HG02981 (cell line): ENCODE measurements at regions not wholly inside any gene's neighbourhood (a gene's known extent, or its start where the extent isn't known, plus 50 kb on each side); places are given as distances from the start of the nearest gene placed in this dataset.

Source experiments
- ATAC-seq: cut with Tn5 transposase; IDR thresholded peaks from one replicate; pipeline ENCODE4 v1.9.1; 2021; ENCODE audit warnings: mild to moderate bottlenecking, moderate library complexity; ENCODE audit not compliant: unreplicated experiment

- no peak for ATAC-seq
These were observed 164.0 kb upstream of the RAD23B start for GRCh38 chr9:107118863-107119624.

DNA sequence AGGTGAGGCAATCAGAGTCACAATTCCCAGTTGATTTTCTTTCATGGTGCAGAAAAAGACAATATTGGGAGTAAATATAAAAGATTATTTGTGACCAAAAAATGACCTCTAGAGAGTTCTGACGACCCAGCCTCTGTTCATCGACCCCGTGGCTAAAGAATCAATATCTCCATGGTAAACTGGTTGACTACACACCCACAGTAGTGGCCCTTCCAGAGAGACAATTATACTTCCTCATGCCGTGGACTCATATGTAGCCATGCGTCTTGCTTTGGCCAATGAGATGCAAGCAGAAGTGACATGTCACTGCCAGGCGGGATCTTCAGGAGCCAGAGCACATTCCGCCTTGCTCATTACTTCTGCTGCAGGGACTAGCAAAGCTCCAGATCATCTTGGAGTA lies 163.3 kb upstream of the RAD23B start:
- no peak for ATAC-seq

- ATAC-seq, result no peak
These were observed 159.7 kb upstream of the RAD23B start for GRCh38 chr9:107123389-107123788.

- ATAC-seq, result no peak
These were observed 155.5 kb upstream of the RAD23B start for GRCh38 chr9:107127608-107128007.

GRCh38 chr9:107131108-107131799 lies 151.8 kb upstream of the RAD23B start:
- no peak for ATAC-seq

- no peak for ATAC-seq
These were observed 146.8 kb upstream of the RAD23B start for GRCh38 chr9:107136296-107136695.

DNA sequence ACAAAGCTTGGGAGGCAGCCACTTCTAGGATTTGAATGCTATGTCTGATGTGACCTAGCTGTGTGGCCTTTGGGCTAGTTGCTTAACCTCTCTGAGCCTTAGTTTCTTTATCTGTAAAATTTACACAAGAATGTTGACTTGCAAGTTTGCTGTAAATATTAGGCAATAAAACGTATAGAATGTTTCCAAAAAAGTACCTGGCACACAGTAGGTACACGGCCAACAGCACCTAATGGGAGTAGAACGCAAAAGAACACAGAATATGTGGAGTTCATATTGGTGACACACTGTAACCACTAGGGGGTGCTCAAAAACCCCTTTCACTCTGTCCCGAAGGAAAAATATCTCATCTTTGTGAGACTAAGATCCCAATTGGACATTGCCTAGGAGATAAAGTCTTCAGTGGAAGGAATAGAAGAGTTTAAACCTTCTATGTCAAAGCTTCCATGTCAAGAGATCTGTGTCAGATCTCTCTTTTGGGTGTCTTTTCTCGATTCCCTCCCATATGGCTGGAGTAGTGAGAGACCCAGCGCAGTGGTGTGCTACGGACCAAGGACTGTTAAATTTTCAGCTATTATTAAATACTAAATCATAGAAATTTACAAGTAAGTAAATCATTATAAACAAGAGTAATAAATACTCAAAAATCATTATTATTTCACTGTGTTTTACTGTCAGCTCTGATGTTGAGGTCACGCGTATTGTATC lies 145.4 kb upstream of the RAD23B start:
- no peak for ATAC-seq

GRCh38 chr9:107138261-107138992 lies 144.7 kb upstream of the RAD23B start:
- ATAC-seq, result no peak

DNA sequence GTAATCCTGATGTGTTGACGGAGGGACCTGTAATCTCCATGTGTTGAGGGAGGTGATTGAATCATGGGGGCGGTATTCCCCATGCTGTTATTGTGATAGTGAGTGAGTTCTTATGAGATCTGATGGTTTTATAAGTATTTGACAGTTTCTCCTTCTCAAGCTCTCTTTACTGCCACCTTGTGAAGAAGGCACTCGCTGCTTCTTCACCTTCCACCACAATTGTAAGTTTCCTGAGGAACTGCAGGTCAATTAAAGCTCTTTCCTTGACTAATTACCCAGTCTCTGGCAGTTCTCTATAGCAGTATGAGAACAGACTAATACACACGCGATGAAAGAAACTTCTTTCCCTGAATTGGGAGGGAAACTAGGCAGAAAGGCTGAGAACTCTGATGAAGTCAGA lies 141.1 kb upstream of the RAD23B start:
- no peak for ATAC-seq

DNA sequence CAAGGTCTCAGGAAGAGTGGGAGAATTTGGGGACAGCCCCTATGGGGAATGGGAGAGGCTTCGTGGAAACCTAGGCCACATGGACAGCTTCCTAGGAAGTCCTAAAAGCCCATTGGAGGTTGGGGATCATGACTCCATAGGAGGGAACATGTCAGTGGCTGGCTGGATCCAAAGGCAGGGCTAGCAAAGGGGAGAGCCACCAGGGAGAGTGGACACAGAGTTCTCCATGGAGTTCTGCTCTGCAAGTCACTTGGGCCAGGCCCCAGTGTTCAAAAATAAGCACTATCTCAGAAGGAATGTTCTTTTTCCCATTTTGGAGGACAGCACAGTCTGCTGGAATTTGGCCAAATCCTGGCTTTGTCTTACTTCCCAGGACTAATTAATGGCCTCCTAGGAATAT lies 140.6 kb upstream of the RAD23B start:
- ATAC-seq, result no peak

GRCh38 chr9:107142896-107143603 lies 140.0 kb upstream of the RAD23B start:
- ATAC-seq, result no peak

- no peak for ATAC-seq
These were observed 138.6 kb upstream of the RAD23B start for GRCh38 chr9:107144475-107144874.

GRCh38 chr9:107147134-107147533 lies 135.9 kb upstream of the RAD23B start:
- no peak for ATAC-seq

- ATAC-seq, result no peak
These were observed 134.9 kb upstream of the RAD23B start for GRCh38 chr9:107148216-107148615.

- ATAC-seq, result no peak
These were observed 133.3 kb upstream of the RAD23B start for GRCh38 chr9:107149756-107150155.

DNA sequence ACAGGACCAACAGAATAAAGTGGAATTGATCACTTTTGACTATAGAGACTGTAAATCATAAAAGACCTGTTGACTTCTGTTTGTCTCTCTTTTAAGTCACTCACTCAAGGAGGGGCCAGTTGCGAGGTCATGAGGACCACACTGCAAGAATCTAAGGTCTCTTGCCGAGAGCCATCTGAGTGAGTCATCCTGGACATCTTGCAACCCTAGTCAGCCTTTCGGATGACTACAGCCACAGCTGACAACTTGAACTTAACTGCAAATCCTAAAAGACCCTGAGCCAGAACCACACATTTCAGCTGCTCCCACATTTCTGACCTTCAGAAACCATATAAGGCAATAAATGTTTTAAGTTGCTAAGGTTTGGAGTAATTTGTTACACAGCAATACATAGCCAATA lies 129.7 kb upstream of the RAD23B start:
- ATAC-seq, result no peak

DNA sequence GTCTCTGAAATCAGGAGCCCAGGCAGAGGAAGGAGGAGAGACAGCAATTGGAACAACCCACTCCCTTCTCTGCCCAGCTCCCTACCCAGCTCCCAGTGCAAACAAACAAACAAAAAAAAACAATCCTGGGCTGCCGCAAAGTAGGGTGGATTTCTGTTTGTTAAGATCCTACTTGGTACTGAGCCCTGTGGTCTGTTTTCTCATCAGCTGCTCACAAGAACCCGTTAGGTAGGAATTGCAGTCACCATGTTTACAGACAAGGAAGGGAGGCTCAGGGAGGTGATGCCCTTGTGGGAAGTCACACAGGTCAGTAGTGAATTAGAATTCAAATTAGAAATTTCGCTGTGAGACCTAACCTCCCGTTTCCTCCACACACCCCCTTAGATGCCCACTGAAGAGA lies 128.8 kb upstream of the RAD23B start:
- ATAC-seq, result no peak

GRCh38 chr9:107154766-107155165 lies 128.3 kb upstream of the RAD23B start:
- ATAC-seq, result no peak

- ATAC-seq, result no peak
These were observed 127.7 kb upstream of the RAD23B start for GRCh38 chr9:107155244-107155817.

DNA sequence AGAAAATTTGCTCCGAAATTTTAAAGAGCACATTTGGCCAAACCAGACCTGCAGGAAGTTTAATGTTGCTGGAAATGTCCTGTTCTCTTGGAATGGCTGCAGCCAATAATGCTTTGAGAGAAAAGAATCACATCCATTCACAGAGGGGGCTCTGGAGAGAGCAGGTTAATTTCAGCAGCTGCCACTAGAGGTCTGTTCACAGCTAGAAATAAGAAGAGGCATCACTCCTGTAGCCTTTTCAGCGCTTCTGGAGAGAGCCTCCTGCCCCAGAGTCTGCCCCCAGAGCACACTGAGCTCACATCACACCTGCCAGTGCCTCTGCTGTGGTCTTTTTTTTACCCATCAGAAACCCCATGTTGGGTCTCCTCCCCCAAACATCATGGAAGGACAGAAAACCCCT lies 124.8 kb upstream of the RAD23B start:
- peak; percentile 68 for ATAC-seq
